NCI-H1694 treated with DMSO at 0.1 percent for 48 hours (cell line): ENCODE measurements at regions not wholly inside any gene's neighbourhood (a gene's known extent, or its start where the extent isn't known, plus 50 kb on each side); places are given as distances from the start of the nearest gene placed in this dataset.

ENCODE experiments used
- DNase-seq: peaks from one replicate; lab custom pipeline; 2025; lab: John Stamatoyannopoulos, UW

DNA sequence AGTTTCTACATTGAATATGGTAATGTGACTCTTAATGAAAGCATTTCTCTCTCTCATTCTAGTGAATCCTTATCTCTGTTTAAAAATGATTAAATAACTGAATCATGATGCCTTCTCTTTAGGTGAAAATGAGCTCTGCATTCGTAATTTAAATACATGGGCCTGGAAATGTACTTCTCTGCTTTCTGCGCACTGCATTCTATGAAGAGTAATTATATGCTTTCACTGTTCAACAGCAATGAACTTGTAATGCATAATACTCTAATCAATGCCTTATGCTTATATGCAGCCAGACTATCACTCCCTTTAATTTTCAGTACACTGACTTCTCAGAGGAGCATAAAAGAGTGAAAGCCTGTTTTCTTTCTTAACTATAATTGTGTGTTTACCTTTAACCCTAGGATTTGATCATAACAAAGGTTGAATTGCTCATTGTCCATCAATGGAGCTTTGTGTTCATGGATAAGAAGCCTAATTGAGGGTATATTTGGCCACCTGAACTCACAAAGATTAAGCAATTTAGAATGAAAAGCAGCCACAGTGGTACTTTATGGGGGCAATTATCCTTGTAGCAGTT, 330.8 kb upstream of the PDZRN3 start:
- DNase-seq, result no peak

- DNase-seq, result no peak
Measured at GRCh38 chr3:73954506-73954905, 329.8 kb upstream of the PDZRN3 start.

- no peak for DNase-seq
Measured at GRCh38 chr3:73952781-73953180, 328.0 kb upstream of the PDZRN3 start.

- DNase-seq, result no peak
Measured at GRCh38 chr3:73950865-73951558, 326.3 kb upstream of the PDZRN3 start.

DNA sequence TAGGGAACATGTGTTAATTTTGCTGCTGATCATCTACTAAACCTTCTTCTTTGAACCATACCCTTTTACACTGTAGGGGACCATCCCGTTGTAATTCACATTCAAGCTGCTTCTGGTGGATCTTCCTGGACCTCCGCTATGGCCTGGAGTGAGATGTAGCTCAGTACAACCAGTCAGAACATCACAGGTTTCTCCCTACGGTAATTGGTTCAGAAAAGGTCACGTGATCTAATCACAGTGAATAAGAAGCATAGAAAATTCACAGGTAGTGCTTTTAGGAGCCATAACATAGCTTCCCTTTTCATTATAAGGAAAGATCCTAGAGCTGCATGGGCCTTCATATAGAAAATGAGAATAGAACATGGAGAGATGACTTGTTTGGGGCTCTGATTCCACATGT, 320.8 kb upstream of the PDZRN3 start:
- DNase-seq, result no peak

DNA sequence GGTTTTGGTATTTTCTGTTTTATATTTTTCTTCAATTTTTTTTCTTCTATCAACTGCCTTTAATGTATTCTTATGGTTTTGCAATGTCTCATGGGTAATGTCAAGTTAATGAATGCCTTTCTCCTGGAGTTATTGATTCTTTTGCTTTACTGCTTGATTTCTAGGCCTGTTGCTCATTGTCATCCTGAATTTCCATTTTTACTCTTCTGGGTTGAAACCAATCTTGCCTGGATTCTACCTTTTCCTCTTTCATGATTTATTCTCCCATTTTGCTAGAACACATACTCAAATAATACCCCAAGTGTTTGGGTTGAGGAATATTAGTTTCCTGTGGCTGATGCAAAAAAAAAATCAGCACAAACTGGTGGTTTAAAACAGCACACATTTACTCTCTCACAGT, 315.2 kb upstream of the PDZRN3 start:
- DNase-seq, result no peak

DNA sequence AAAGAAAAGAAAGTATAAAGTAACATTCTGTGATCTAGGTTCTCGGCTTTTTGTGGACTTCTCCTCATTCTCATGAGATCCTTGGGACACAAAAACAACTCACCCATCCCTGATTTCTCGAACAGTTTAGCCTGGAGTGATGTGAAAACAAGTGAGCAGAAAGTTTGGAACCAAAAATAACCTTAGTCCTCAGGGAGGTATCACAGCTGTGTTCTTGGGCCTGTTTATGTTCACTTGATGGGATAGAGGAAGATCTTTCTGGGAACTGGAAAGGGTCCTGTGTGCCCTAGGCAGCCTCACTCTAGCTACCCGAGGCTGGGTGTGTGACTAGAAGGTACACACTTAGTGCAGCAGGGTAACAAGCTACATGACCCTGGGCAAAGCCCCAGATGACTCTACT, 308.8 kb upstream of the PDZRN3 start:
- no peak for DNase-seq

DNA sequence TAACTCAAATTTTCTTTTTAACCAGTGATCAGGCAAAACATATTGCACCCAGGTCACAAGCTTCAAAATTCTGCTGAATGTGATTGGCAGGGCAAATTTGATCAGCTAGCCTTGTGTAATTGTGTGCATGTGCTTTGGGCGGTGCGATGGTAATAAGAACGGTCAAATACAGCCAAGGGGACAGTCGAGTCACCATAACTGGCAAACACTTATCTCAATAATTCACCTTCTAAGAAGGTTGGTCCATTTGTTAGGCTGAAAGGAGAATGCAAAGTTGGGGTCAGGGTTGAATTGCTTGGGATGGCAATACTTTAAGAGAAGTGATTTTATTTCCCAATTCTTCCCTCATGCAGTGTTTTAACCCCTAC, 302.4 kb upstream of the PDZRN3 start:
- DNase-seq, result no peak

- no peak for DNase-seq
Measured at GRCh38 chr3:73926360-73927202, 301.8 kb upstream of the PDZRN3 start.

DNA sequence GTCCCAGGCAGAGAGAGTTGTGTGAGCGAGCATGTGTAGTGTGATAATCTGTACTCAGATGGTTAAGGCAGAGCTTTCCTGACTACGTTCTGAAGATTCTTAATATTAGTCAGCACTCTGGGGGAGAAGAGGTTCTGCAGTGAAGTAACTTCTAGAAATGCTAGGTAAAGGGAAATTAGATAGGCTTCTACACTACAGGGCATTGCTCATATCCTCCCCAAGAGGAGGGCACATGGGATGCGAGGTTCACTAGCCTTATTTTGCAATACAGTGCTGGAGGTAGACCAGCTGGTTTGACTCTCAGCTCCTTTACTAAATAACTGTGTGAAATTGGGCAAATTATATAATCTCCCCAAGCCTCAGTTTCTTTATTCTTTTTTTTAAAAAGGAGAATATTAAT, 300.3 kb upstream of the PDZRN3 start:
- DNase-seq, result no peak

- no peak for DNase-seq
Measured at GRCh38 chr3:73924048-73924447, 299.3 kb upstream of the PDZRN3 start.

DNA sequence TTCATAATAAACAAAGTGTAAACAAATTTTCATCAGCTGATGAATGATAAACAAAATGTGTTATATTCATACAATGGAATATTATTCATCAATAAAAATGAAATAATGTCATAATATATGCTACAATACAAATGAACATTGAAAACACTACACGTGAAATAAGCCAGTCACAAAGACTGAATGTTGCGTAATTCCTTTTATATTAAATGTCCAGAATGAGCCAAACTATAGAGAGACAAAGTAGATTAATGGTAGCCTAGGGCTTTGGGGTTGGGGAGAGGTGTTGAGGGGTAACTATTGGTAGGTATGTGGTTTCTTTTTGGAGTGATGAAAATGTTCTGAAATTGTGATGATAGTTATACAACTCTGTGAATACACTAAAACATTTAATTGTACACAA, 292.9 kb upstream of the PDZRN3 start:
- no peak for DNase-seq

GRCh38 chr3:73915886-73916285, 291.1 kb upstream of the PDZRN3 start:
- no peak for DNase-seq

DNA sequence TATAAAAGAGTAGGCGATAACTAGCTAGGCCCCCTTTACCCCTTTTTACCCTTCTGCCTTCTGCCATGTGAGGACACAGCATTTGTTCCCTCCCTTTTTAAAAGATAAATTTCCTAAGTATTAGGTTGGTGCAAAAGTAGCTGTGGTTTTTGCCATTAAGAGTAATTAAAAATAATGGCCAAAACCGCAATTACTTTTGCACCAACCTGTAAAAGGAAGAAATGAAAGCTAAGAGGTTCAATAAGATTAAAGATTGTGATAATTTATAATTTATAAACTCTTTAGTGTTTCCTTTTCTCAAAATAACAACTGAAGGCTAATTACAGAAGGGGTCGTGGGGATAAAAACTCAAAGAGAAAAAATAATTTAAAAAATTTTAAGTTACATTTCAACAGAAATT, 283.5 kb upstream of the PDZRN3 start:
- no peak for DNase-seq

DNA sequence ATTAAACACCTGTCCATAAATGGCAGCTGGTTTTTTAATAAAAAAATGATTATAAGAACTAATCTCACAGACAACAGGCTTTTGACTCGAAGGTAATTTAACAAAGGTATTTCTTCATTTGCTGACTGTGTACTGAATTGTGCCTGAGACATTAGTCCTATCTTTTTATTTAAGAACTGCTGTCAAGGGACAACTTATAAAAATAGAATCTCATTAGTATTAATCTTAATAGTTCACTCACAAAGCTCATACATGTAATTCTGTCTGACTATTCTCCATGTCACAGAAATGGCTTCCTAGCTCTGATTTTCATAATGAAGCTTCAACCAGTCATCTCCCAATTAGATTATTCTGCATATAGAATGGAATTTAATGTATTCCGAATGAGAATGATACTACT, 276.9 kb upstream of the PDZRN3 start:
- DNase-seq, result no peak

DNA sequence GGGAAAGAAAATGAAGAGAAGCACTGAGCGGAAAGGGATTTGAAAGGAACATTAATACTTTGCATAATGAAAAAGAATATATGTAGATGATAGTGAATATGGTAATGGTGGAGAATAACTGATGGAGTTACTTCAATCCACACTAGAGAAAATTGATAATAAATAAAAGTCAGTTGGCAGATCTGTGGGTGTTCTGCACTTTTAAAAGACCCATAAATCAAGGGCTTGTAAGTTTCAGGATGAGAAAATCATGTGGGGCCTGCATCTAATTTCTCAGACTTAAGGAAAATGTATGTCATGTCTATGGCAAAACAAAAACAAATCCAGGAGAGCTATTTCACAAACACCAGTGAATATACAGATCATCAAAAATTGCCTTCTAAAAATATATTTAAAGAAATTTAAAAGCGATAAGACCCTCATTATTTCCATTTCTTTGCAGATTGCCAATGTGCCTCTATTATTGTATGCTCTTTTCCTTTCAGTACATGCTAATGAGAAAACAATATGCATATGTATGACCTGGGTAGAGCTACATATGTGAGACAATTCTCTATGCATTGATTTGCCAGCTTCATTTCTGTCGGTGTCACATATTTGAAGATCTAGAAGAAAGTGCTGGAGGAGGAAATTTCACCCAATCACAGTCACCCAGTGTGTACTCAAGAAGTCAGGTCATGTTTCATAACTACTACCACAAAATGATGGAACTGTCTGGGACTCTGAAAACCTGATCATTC, 269.9 kb upstream of the PDZRN3 start:
- no peak for DNase-seq

GRCh38 chr3:73893089-73893488, 268.3 kb upstream of the PDZRN3 start:
- DNase-seq, result no peak

- DNase-seq, result no peak
Measured at GRCh38 chr3:73885862-73886261, 261.1 kb upstream of the PDZRN3 start.

DNA sequence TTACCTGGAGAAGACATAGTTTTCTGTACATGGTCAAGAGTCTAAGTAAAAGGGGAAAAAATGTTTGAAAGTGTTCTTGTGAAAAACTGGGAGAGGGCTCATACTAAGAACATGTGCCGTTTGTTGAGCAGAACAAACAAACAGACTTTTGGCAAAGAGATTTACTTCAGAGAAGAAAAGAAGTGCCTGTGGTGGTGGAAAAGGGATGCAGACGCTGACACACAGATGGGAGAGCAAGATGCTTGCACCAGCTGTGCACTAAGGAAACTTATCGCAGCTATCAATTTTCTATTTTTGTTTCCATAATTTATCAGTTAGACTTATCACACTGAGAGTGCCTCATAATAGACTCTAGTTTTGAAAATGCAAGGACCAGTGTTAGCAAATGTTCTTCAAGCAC, 259.6 kb upstream of the PDZRN3 start:
- DNase-seq, result no peak

DNA sequence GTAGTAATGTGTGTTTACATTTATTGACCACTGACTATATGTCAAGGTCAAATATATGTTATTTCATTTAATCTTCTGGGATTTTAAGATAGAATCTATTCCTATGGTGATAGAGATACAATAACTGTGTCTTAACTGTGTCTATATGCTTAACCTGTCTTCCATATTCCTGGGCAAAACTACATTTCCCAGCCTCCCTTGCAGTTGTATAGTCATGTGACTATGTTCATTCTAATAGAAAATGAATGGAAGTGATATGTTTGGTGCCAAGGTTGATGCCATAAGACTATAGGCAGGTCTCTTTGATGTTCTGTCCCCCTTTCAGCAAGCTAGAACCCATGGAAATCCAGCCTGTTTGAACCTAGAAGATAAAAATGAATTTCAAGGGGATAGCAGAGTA, 258.8 kb upstream of the PDZRN3 start:
- no peak for DNase-seq

DNA sequence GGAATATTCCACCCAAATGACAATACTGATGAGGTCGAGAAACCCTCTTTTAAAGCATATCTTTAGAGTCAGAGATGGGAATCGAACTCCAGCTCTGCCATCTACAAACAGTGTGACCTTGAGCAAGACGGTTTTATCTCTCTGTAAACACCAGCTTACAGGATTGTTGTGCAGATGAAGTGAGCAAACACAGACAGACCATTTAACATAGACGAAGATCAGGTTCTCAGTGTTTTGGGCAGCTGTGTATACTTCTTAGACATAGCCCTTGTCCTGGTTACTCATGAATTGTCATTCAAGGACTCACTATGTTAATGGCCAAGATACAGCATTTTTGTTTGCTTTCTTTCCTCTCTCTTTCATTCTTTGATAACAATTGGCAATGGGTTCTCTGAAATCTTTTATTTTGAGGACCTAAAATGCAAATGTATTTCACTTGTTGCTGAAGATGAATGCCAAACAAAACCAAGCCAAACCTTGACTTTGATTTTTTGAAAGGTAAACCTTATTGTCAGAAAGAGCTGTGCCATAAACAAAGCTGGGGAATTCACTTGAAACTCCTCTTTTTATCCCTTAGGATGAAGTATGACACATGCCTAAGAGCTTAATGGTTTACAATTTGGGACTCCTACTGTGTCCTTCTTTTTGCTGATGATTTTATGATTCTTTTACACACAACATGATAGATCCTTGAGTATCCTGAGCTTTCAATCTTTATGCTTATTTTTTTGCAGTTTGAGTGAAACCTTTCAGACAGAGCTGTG, 250.0 kb upstream of the PDZRN3 start:
- no peak for DNase-seq

GRCh38 chr3:73874161-73874560, 249.4 kb upstream of the PDZRN3 start:
- no peak for DNase-seq
